ENCODE measurements at regions not wholly inside any gene's neighbourhood (a gene's known extent, or its start where the extent isn't known, plus 50 kb on each side); places are given as distances from the start of the nearest gene placed in this dataset.

- Histone ChIP-seq H3K36me3 (no peaks in the 10 kb centered on the region), H3K27me3 (no peaks in the 10 kb centered on the region), H3K4me1 (no peaks in the 10 kb centered on the region), H3K4me3 (ENCODE audit: low read depth, low read length) (no peak overlapping the region), H3K9me3 (no peaks in the 10 kb centered on the region)
- no peak for DNase-seq
- no peak for TF ChIP-seq CTCF (IDR thresholded peaks at IDR 0.05; ENCODE audit: low read depth, low read length)
Observed at GRCh38 chr12:25783566-25783965, 174.9 kb upstream of the RASSF8 start.

- H3K9me3 ChIP-seq = no peaks in the 10 kb centered on the region
- no peaks in the 10 kb centered on the region for H3K27me3 ChIP-seq
- no peak for DNase-seq
- no peaks in the 10 kb centered on the region for H3K36me3 ChIP-seq
- TF ChIP-seq CTCF (IDR thresholded peaks at IDR 0.05; ENCODE audit: low read depth, low read length) = no peak
- no peaks in the 10 kb centered on the region for H3K4me1 ChIP-seq
- H3K4me3 ChIP-seq (ENCODE audit: low read depth, low read length) = no peak overlapping the region
Observed at GRCh38 chr12:25784669-25785068, 173.8 kb upstream of the RASSF8 start.

GRCh38 chr12:25785134-25785533 lies 173.3 kb upstream of the RASSF8 start:
- no peaks in the 10 kb centered on the region for H3K27me3 ChIP-seq
- H3K36me3 ChIP-seq = no peaks in the 10 kb centered on the region

GRCh38 chr12:25787701-25788100 lies 170.8 kb upstream of the RASSF8 start:
- H3K4me3 ChIP-seq (ENCODE audit: low read depth, low read length) = no peak overlapping the region
- H3K4me1 ChIP-seq = no peaks in the 10 kb centered on the region
- H3K9me3 ChIP-seq = no peaks in the 10 kb centered on the region
- no peak for TF ChIP-seq CTCF (IDR thresholded peaks at IDR 0.05; ENCODE audit: low read depth, low read length)
- no peaks in the 10 kb centered on the region for H3K27me3 ChIP-seq
- DNase-seq = no peak
- no peaks in the 10 kb centered on the region for H3K36me3 ChIP-seq

More at GRCh38 chr12:25785134-25785533, 173.3 kb upstream of the RASSF8 start:
- no peak for DNase-seq
- Histone ChIP-seq H3K4me1 (no peaks in the 10 kb centered on the region), H3K4me3 (ENCODE audit: low read depth, low read length) (no peak overlapping the region), H3K9me3 (no peaks in the 10 kb centered on the region)
- no peak for TF ChIP-seq CTCF (IDR thresholded peaks at IDR 0.05; ENCODE audit: low read depth, low read length)

- no peaks in the 10 kb centered on the region for H3K9me3 ChIP-seq
- no peaks in the 10 kb centered on the region for H3K27me3 ChIP-seq
- DNase-seq = no peak
- H3K4me1 ChIP-seq = no peaks in the 10 kb centered on the region
- no peak overlapping the region for H3K4me3 ChIP-seq (ENCODE audit: low read depth, low read length)
- no peak for TF ChIP-seq CTCF (IDR thresholded peaks at IDR 0.05; ENCODE audit: low read depth, low read length)
- no peaks in the 10 kb centered on the region for H3K36me3 ChIP-seq
Observed at GRCh38 chr12:25788707-25789442, 169.6 kb upstream of the RASSF8 start.

GRCh38 chr12:25789541-25789944 lies 168.9 kb upstream of the RASSF8 start:
- Histone ChIP-seq H3K4me1 (no peaks in the 10 kb centered on the region), H3K36me3 (no peaks in the 10 kb centered on the region), H3K9me3 (no peaks in the 10 kb centered on the region), H3K27me3 (no peaks in the 10 kb centered on the region), H3K4me3 (ENCODE audit: low read depth, low read length) (no peak overlapping the region)
- no peak for DNase-seq
- no peak for TF ChIP-seq CTCF (IDR thresholded peaks at IDR 0.05; ENCODE audit: low read depth, low read length)
